Testis (tissue), 2 donors: ENCODE measurements at regions not wholly inside any gene's neighbourhood (a gene's known extent, or its start where the extent isn't known, plus 50 kb on each side); places are given as distances from the start of the nearest gene placed in this dataset.

Source experiments
- POLR2A ChIP-seq: fragments of 450-650 bp; IDR thresholded peaks from one replicate; pipeline ENCODE4 v1.6.1; 2017; ENCODE audit warnings: antibody characterized with exemption, mild to moderate bottlenecking, moderate library complexity
- TF ChIP-seq, protein P1 (sequence below), 3 experiments: fragments of 450-650 bp in 2 of 3; fragments of 200-600 bp in 1 of 3; sonication (generic) in 1 of 3; IDR thresholded peaks; one replicate each; pipeline ENCODE4 v1.5.1; 2016 to 2019; ENCODE audit warnings: antibody characterized with exemption in 3 of 3, mild to moderate bottlenecking in 2 of 3, moderate library complexity in 1 of 3

DNA sequence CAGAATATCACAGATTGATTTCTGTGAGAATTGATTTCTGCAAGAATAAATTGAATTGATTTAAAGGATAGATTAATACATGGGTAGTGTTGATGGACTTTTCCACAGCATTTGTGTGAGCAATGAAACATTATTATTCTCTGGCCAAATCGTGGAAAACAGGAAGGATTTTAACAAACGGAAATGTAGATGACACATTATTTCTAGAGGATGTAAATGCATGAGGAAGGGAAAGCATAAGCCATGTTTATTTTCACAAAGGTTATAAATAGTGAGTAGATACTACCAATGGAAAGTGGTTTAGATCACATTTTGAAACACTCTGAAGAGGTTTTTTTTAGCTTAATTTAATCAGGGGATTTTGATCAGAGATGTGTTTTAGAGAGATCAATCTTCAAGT lies 1534.6 kb upstream of the MIR17HG start:
- TF ChIP-seq, protein P1, sequence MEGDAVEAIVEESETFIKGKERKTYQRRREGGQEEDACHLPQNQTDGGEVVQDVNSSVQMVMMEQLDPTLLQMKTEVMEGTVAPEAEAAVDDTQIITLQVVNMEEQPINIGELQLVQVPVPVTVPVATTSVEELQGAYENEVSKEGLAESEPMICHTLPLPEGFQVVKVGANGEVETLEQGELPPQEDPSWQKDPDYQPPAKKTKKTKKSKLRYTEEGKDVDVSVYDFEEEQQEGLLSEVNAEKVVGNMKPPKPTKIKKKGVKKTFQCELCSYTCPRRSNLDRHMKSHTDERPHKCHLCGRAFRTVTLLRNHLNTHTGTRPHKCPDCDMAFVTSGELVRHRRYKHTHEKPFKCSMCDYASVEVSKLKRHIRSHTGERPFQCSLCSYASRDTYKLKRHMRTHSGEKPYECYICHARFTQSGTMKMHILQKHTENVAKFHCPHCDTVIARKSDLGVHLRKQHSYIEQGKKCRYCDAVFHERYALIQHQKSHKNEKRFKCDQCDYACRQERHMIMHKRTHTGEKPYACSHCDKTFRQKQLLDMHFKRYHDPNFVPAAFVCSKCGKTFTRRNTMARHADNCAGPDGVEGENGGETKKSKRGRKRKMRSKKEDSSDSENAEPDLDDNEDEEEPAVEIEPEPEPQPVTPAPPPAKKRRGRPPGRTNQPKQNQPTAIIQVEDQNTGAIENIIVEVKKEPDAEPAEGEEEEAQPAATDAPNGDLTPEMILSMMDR (IDR thresholded peaks at IDR 0.05): no peak
- no peak for TF ChIP-seq POLR2A
